NCI-H146 treated with DMSO at 0.1 percent for 48 hours (cell line): ENCODE measurements at regions not wholly inside any gene's neighbourhood (a gene's known extent, or its start where the extent isn't known, plus 50 kb on each side); places are given as distances from the start of the nearest gene placed in this dataset.
A peak's percentile ranks its signal among the peaks of the same experiment; 100 is the strongest.
"Not testable (repeated sequence)": the region's sequence is repeated elsewhere in the genome, so short reads cannot be mapped to it uniquely, and the experiment has no call there.

Experiments
- DNase-seq: peaks from one replicate; lab custom pipeline; 2025; ENCODE audit not compliant: unreplicated experiment; lab: John Stamatoyannopoulos, UW

GRCh38 chr6:140500849-140501248 is 1126.4 kb upstream of the CITED2 start:
- DNase-seq = no peak

GRCh38 chr6:140499607-140500006 is 1125.2 kb upstream of the CITED2 start:
- DNase-seq = no peak

- no peak for DNase-seq
Measured at GRCh38 chr6:140494321-140495108, 1120.1 kb upstream of the CITED2 start.

GRCh38 chr6:140493470-140493869 is 1119.0 kb upstream of the CITED2 start:
- not testable (repeated sequence) for DNase-seq

- no peak for DNase-seq
Measured at GRCh38 chr6:140490081-140490480, 1115.6 kb upstream of the CITED2 start.

GRCh38 chr6:140487586-140487985 is 1113.1 kb upstream of the CITED2 start:
- DNase-seq = no peak

GRCh38 chr6:140486450-140487361 is 1112.3 kb upstream of the CITED2 start:
- DNase-seq = no peak

GRCh38 chr6:140485740-140486449 is 1111.4 kb upstream of the CITED2 start:
- no peak for DNase-seq

GRCh38 chr6:140480852-140481251 is 1106.4 kb upstream of the CITED2 start:
- DNase-seq = no peak

- no peak for DNase-seq
Measured at GRCh38 chr6:140478631-140479030, 1104.2 kb upstream of the CITED2 start.

GRCh38 chr6:140475086-140475485 is 1100.6 kb upstream of the CITED2 start:
- no peak for DNase-seq

- DNase-seq = no peak
Measured at GRCh38 chr6:140464720-140465119, 1090.3 kb upstream of the CITED2 start.

GRCh38 chr6:140463312-140463710 is 1088.9 kb upstream of the CITED2 start:
- peak; percentile 70 for DNase-seq

GRCh38 chr6:140462453-140463311 is 1088.2 kb upstream of the CITED2 start:
- DNase-seq = peak; percentile 84

GRCh38 chr6:140462076-140462452 is 1087.6 kb upstream of the CITED2 start:
- DNase-seq = no peak

- DNase-seq = no peak
Measured at GRCh38 chr6:140460267-140460666, 1085.8 kb upstream of the CITED2 start.

- DNase-seq = no peak
Measured at GRCh38 chr6:140459209-140459608, 1084.8 kb upstream of the CITED2 start.

GRCh38 chr6:140446241-140446640 is 1071.8 kb upstream of the CITED2 start:
- no peak for DNase-seq

GRCh38 chr6:140445474-140446004 is 1071.1 kb upstream of the CITED2 start:
- DNase-seq = no peak

GRCh38 chr6:140443112-140443511 is 1068.7 kb upstream of the CITED2 start:
- DNase-seq = not testable (repeated sequence)
